Heart left ventricle (tissue), 16 donors: ENCODE measurements at regions not wholly inside any gene's neighbourhood (a gene's known extent, or its start where the extent isn't known, plus 50 kb on each side); places are given as distances from the start of the nearest gene placed in this dataset.
A peak's percentile ranks its signal among the peaks of the same experiment; 100 is the strongest.

Source experiments
- ATAC-seq, 4 donors: fragments of 200-7000 bp; cut with Tn5 transposase; one replicate each; pipeline ENCODE4 v1.9.1; 2020 to 2022; ENCODE audit warnings: moderate library complexity in 4 of 4, mild to moderate bottlenecking in 3 of 4, moderate number of reproducible peaks in 1 of 4
- DNase-seq, 5 donors: peaks; one replicate each; pipeline ENCODE4 v3.0.0-alpha.2; 2020
- H3K27ac ChIP-seq, 12 donors: fragments of 200-600 bp; sonication (generic) in 4 of 12; one replicate each; pipeline versions ENCODE4 v1.5.0 to v1.8.0; 2016 to 2022; ENCODE audit warnings: mild to moderate bottlenecking in 2 of 12
- H3K27me3 ChIP-seq, 9 donors: fragments of 200-600 bp; sonication (generic) in 2 of 9; one replicate each; pipeline versions ENCODE4 v1.5.1 to v1.8.0; 2016 to 2022; ENCODE audit warnings: mild to moderate bottlenecking in 3 of 9
- H3K36me3 ChIP-seq, 9 donors: fragments of 200-600 bp; sonication (generic) in 2 of 9; one replicate each; pipeline versions ENCODE4 v1.5.0 to v1.8.0; 2018 to 2022; ENCODE audit warnings: mild to moderate bottlenecking in 2 of 9
- H3K4me1 ChIP-seq, 12 donors: fragments of 200-600 bp; sonication (generic) in 4 of 12; one replicate each; pipeline versions ENCODE4 v1.5.0 to v1.8.0; 2016 to 2022; ENCODE audit warnings: mild to moderate bottlenecking in 3 of 12
- H3K4me3 ChIP-seq, 12 donors: fragments of 200-600 bp; sonication (generic) in 4 of 12; one replicate each; pipeline versions ENCODE4 v1.5.0 to v1.8.0; 2017 to 2022; ENCODE audit warnings: mild to moderate bottlenecking in 9 of 12, moderate library complexity in 4 of 12
- H3K9me3 ChIP-seq, 12 donors: fragments of 200-600 bp; sonication (generic) in 4 of 12; one replicate each; pipeline versions ENCODE4 v1.5.0 to v1.8.0; 2016 to 2022; ENCODE audit warnings: mild to moderate bottlenecking in 1 of 12
- CTCF ChIP-seq, 12 donors: fragments of 200-600 bp; sonication (generic) in 4 of 12; IDR thresholded peaks; one replicate each; pipeline versions ENCODE4 v1.5.0 to v1.8.0; 2018 to 2022; ENCODE audit warnings: antibody characterized with exemption in 12 of 12, mild to moderate bottlenecking in 5 of 12
- POLR2A ChIP-seq, 2 donors: fragments of 450-650 bp; IDR thresholded peaks; one replicate each; pipeline ENCODE4 v1.6.1; 2017; ENCODE audit warnings: antibody characterized with exemption in 2 of 2, mild to moderate bottlenecking in 2 of 2, moderate library complexity in 2 of 2
- WGBS, 4 donors: extraction: QIAGEN DNeasy Blood & Tissue Kit in 2 of 4; methylation state at CpG; one replicate each; pipeline versions ENCODE4 v1.1.5 to v1.1.7; 2013 to 2018; 5-methylcytosine and 5-hydroxymethylcytosine counted together
- intact Hi-C, 10 donors: fragments of 100-400 bp; cut with DNase I; formaldehyde crosslinking; loops; one replicate each; pipeline versions ENCODE4 v1.11.1 to v1.14.2; 2022
- donor health status: ischemic (EF 13 %, LVEDD 7.1; RV severe dilation, severe dysfunction).
- donor health status: healthy with polysubstance abuse.
- donor health status: DM: no; HTN: yes; CAD: no.
- donor health status: DM: no; HTN: no; CAD: no.
- donor health status: ischemic (EF 25% LVEDD 6.9; RV normal size, moderate dysfunction).
- donor health status: ischemic (EF 25% LVEDD 5.7; RV mildly dilated, moderate dysfunction).
- donor health status: healthy.
- donor health status: DM: yes; HTN: yes; CAD: no.
- donor health status: ischemic (EF 35%, LVEDD 5.7; RV mildly dilated, moderate dysfunction).
- donor health status: nonischemic (EF 11% LVEDD 7.7; RV severe dilation, severe dysfunction).
- donor health status: DM: yes; HTN: yes; CAD: no.
- donor health status: PGD.
- donor health status: ischemic (EF 29% LVEDD 5.4; RV normal size, mild dysfunction).
- donor health status: nonischemic (EF 23%, LVEDD 6.1; RV moderate dilation, normal function).

- Histone ChIP-seq H3K27me3 (no peaks in the 10 kb centered on the region), H3K4me3 (no peak overlapping the region), H3K9me3 (no peaks in the 10 kb centered on the region), H3K4me1 (peaks cover 0 to 19% (median 10%) of the 10 kb centered on the region in 12 donors), H3K36me3 (no peaks in the 10 kb centered on the region), H3K27ac (no peak overlapping the region)
- ATAC-seq: no peak
- TF ChIP-seq CTCF (IDR thresholded peaks at IDR 0.05) (no peak), POLR2A (IDR thresholded peaks at IDR 0.05) (no peak)
- no peak for DNase-seq
- intact Hi-C loops: loop anchor here in 3 of 10 donors (5.0 to 10.0 kb wide), 2 partner anchors 127 to 135 kb away; partner anchors contain the start of gene NCK2 (in 2 of the 3)
- WGBS, 4 donors: 85 to 94% (median 88%) methylated on average over 13 of the region's 13 CpGs
Measured at GRCh38 chr2:105609746-105610402, 134.8 kb upstream of the NCK2 start.

GRCh38 chr2:105607920-105608504, 136.7 kb upstream of the NCK2 start:
- intact Hi-C loops: loop anchor here in 2 of 10 donors (10.0 kb wide), 1 partner anchor 137 kb away; the partner anchor contains the start of gene NCK2 (in 2 of the 2)
- peak in 4 of 5 donors; percentile 28 to 65 (median 48) for DNase-seq
- Histone ChIP-seq H3K27me3 (no peaks in the 10 kb centered on the region), H3K4me3 (no peak overlapping the region), H3K36me3 (no peaks in the 10 kb centered on the region), H3K9me3 (no peaks in the 10 kb centered on the region), H3K4me1 (peaks cover 0 to 26% (median 16%) of the 10 kb centered on the region in 12 donors), H3K27ac (peak overlapping the region in 1 of 12 donors; percentile 24)
- ATAC-seq: peak; percentile 78 to 87 (median 82)
- TF ChIP-seq CTCF (IDR thresholded peaks at IDR 0.05) (peak in 1 of 12 donors; percentile 15), POLR2A (IDR thresholded peaks at IDR 0.05) (no peak)
- 61 to 68% (median 68%) methylated on average over 4 of the region's 4 CpGs for WGBS, 4 donors

GRCh38 chr2:105606081-105606480, 138.6 kb upstream of the NCK2 start:
- H3K4me3 ChIP-seq: no peak overlapping the region
- peaks cover 0 to 26% (median 16%) of the 10 kb centered on the region in 12 donors for H3K4me1 ChIP-seq
- WGBS, 4 donors: 85 to 96% (median 91%) methylated on average over 3 of the region's 3 CpGs
- H3K36me3 ChIP-seq: no peaks in the 10 kb centered on the region
- intact Hi-C loops: loop anchor here in 2 of 10 donors (10.0 kb wide), 1 partner anchor 139 kb away; the partner anchor contains the start of gene NCK2 (in 2 of the 2)
- DNase-seq (no peak), ATAC-seq (no peak)
- peak overlapping the region in 4 of 12 donors; percentile 25 to 70 (median 68) for H3K27ac ChIP-seq
- peaks cover 0 to 2% (median 0%) of the 10 kb centered on the region in 12 donors for H3K9me3 ChIP-seq
- H3K27me3 ChIP-seq: no peaks in the 10 kb centered on the region
- TF ChIP-seq CTCF (IDR thresholded peaks at IDR 0.05) (no peak), POLR2A (IDR thresholded peaks at IDR 0.05) (no peak)

GRCh38 chr2:105604938-105605337, 139.8 kb upstream of the NCK2 start:
- TF ChIP-seq POLR2A (IDR thresholded peaks at IDR 0.05): no peak
- TF ChIP-seq CTCF (IDR thresholded peaks at IDR 0.05): no peak
- H3K9me3 ChIP-seq: peaks cover 0 to 2% (median 0%) of the 10 kb centered on the region in 12 donors
- peak; percentile 70 to 86 (median 82) for ATAC-seq
- peak in 3 of 5 donors; percentile 43 to 44 (median 43) for DNase-seq
- H3K36me3 ChIP-seq: no peaks in the 10 kb centered on the region
- no peaks in the 10 kb centered on the region for H3K27me3 ChIP-seq
- peaks cover 0 to 28% (median 16%) of the 10 kb centered on the region in 12 donors for H3K4me1 ChIP-seq
- intact Hi-C loops: loop anchor here in 2 of 10 donors (10.0 kb wide), 1 partner anchor 140 kb away; the partner anchor contains the start of gene NCK2 (in 2 of the 2)
- 23 to 32% (median 28%) methylated on average over 3 of the region's 3 CpGs for WGBS, 4 donors
- H3K4me3 ChIP-seq: peak overlapping the region in 3 of 12 donors; percentile 1 to 22 (median 18)
- H3K27ac ChIP-seq: peak overlapping the region; percentile 36 to 70 (median 59)
